HG03060 (cell line): ENCODE measurements at regions not wholly inside any gene's neighbourhood (a gene's known extent, or its start where the extent isn't known, plus 50 kb on each side); places are given as distances from the start of the nearest gene placed in this dataset.
"Not testable (repeated sequence)": the region's sequence is repeated elsewhere in the genome, so short reads cannot be mapped to it uniquely, and the experiment has no call there.

Source experiments
- ATAC-seq: cut with Tn5 transposase; IDR thresholded peaks from one replicate; pipeline ENCODE4 v1.9.1; 2021; ENCODE audit warnings: low read depth, moderate number of reproducible peaks; ENCODE audit not compliant: unreplicated experiment

- no peak for ATAC-seq
Measured at GRCh38 chr6:119985952-119986736, 636.6 kb upstream of the MAN1A1 start.

- no peak for ATAC-seq
Measured at GRCh38 chr6:119980802-119981201, 631.2 kb upstream of the MAN1A1 start.

- no peak for ATAC-seq
Measured at GRCh38 chr6:119979862-119980261, 630.3 kb upstream of the MAN1A1 start.

GRCh38 chr6:119978274-119978889 is 628.8 kb upstream of the MAN1A1 start:
- ATAC-seq, result no peak

GRCh38 chr6:119974430-119975159 is 625.0 kb upstream of the MAN1A1 start:
- ATAC-seq, result no peak

GRCh38 chr6:119966484-119966883 is 616.9 kb upstream of the MAN1A1 start:
- ATAC-seq, result no peak

GRCh38 chr6:119965900-119966299 is 616.3 kb upstream of the MAN1A1 start:
- no peak for ATAC-seq

GRCh38 chr6:119965008-119965407 is 615.4 kb upstream of the MAN1A1 start:
- no peak for ATAC-seq

- ATAC-seq, result no peak
Measured at GRCh38 chr6:119962505-119962904, 612.9 kb upstream of the MAN1A1 start.

GRCh38 chr6:119961450-119961849 is 611.9 kb upstream of the MAN1A1 start:
- no peak for ATAC-seq

GRCh38 chr6:119960456-119960855 is 610.9 kb upstream of the MAN1A1 start:
- ATAC-seq, result no peak

- no peak for ATAC-seq
Measured at GRCh38 chr6:119960036-119960435, 610.5 kb upstream of the MAN1A1 start.

- ATAC-seq, result no peak
Measured at GRCh38 chr6:119957195-119957594, 607.6 kb upstream of the MAN1A1 start.

GRCh38 chr6:119952696-119953095 is 603.1 kb upstream of the MAN1A1 start:
- no peak for ATAC-seq

GRCh38 chr6:119950681-119951080 is 601.1 kb upstream of the MAN1A1 start:
- ATAC-seq, result no peak

GRCh38 chr6:119942078-119942752 is 592.7 kb upstream of the MAN1A1 start:
- ATAC-seq, result no peak

GRCh38 chr6:119938752-119939151 is 589.2 kb upstream of the MAN1A1 start:
- no peak for ATAC-seq

GRCh38 chr6:119934816-119935215 is 585.3 kb upstream of the MAN1A1 start:
- ATAC-seq, result no peak

GRCh38 chr6:119929121-119929520 is 579.6 kb upstream of the MAN1A1 start:
- no peak for ATAC-seq

- not testable (repeated sequence) for ATAC-seq
Measured at GRCh38 chr6:119924888-119925287, 575.3 kb upstream of the MAN1A1 start.

GRCh38 chr6:119922814-119923213 is 573.3 kb upstream of the MAN1A1 start:
- ATAC-seq, result no peak
